Panc1 (cell line): ENCODE measurements at regions not wholly inside any gene's neighbourhood (a gene's known extent, or its start where the extent isn't known, plus 50 kb on each side); places are given as distances from the start of the nearest gene placed in this dataset.

Source experiments
- ATAC-seq: fragments of 200-7000 bp; cut with Tn5 transposase; 2 replicates; pipeline ENCODE4 v1.9.1; 2020; ENCODE audit warnings: mild to moderate bottlenecking, moderate library complexity
- BruUV-seq: library from RNA; stranded (reverse); fragments of 400-500 nt; replicated peaks from 2 replicates; lab custom pipeline; 2021; lab: Mats Ljungman, UMichigan
- CTCF ChIA-PET: fragments of 300-600 bp; sonication (Branson Sonifier 250); formaldehyde crosslinking; loops from one replicate; lab custom pipeline; 2022; ENCODE audit warnings: antibody characterized with exemption; lab: Charles Lee
- POLR2A ChIA-PET: fragments of 300-600 bp; sonication (Branson Sonifier 250); formaldehyde crosslinking; loops from one replicate; lab custom pipeline; 2022; ENCODE audit warnings: antibody characterized with exemption; lab: Charles Lee
- DNase-seq: peaks from one replicate; pipeline ENCODE4 v3.0.0-alpha.2; 2010; ENCODE audit warnings: low read depth, low spot score
- H3K27ac ChIP-seq: 2 replicates; pipeline ENCODE4 v1.5.1; 2011; ENCODE audit warnings: mild to moderate bottlenecking, low read length, inconsistent platforms
- H3K27me3 ChIP-seq: fragments of 200-500 bp; sonication (Bioruptor generic); 2 replicates; pipeline ENCODE4 v1.6.0; 2014; ENCODE audit warnings: low read length, inconsistent platforms; ENCODE audit not compliant: control insufficient read depth, insufficient read depth
- H3K36me3 ChIP-seq: fragments of 200-500 bp; sonication (Bioruptor generic); 2 replicates; pipeline ENCODE4 v1.5.1; 2014; ENCODE audit warnings: inconsistent platforms, mild to moderate bottlenecking, low read length, moderate library complexity; ENCODE audit not compliant: control insufficient read depth, insufficient read depth
- H3K4me1 ChIP-seq: 2 replicates; pipeline ENCODE4 v1.5.1; 2011; ENCODE audit warnings: inconsistent platforms, mild to moderate bottlenecking, low read length, moderate library complexity; ENCODE audit not compliant: control insufficient read depth, insufficient read depth
- H3K4me3 ChIP-seq, 2 experiments: 2 replicates each; pipeline ENCODE4 v1.5.1; 2011 to 2012; ENCODE audit warnings: low read depth in 2 of 2, low read length in 2 of 2, mild to moderate bottlenecking in 2 of 2, inconsistent platforms in 1 of 2, moderate library complexity in 1 of 2
- H3K9me3 ChIP-seq: fragments of 200-500 bp; sonication (Bioruptor generic); 2 replicates; pipeline ENCODE4 v1.5.1; 2014; ENCODE audit warnings: low read depth, mild to moderate bottlenecking, inconsistent platforms, low read length, moderate library complexity; ENCODE audit not compliant: control insufficient read depth, insufficient read depth
- CTCF ChIP-seq: fragments of 450-650 bp; IDR thresholded peaks from 2 replicates; pipeline ENCODE4 v1.5.1; 2017; ENCODE audit warnings: mild to moderate bottlenecking
- POLR2AphosphoS5 ChIP-seq: IDR thresholded peaks from 2 replicates; pipeline ENCODE4 v1.6.1; 2012; ENCODE audit warnings: mild to moderate bottlenecking, low read depth, low read length, moderate library complexity
- SIN3A ChIP-seq: IDR thresholded peaks from 2 replicates; pipeline ENCODE4 v1.6.1; 2012; ENCODE audit warnings: low read depth, mild to moderate bottlenecking, low read length, moderate library complexity, borderline replicate concordance; ENCODE audit not compliant: insufficient read depth
- TCF7L2 ChIP-seq: IDR thresholded peaks from 2 replicates; pipeline ENCODE4 v1.6.1; 2011; ENCODE audit warnings: mild to moderate bottlenecking, low read depth, low read length, inconsistent platforms
- in situ Hi-C: cut with HindIII; loops from 2 replicates; pipeline ENCODE4 v1.10.0; 2016; ENCODE audit warnings: low sequenced_read_pairs, low pct_unique_long_range_greater_than_20kb
- intact Hi-C: fragments of 100-400 bp; cut with micrococcal nuclease; formaldehyde crosslinking; loops from one replicate; pipeline ENCODE4 v1.10.0; 2022; ENCODE audit not compliant: unreplicated experiment
- TF ChIP-seq, protein P1 (sequence below), 2 experiments: IDR thresholded peaks; 2 replicates each; pipeline ENCODE4 v1.6.1; 2011 to 2012; ENCODE audit warnings: low read depth in 2 of 2, control low read depth in 1 of 2, low read length in 1 of 2, mild to moderate bottlenecking in 1 of 2, moderate library complexity in 1 of 2; ENCODE audit not compliant: insufficient read depth in 1 of 2

DNA sequence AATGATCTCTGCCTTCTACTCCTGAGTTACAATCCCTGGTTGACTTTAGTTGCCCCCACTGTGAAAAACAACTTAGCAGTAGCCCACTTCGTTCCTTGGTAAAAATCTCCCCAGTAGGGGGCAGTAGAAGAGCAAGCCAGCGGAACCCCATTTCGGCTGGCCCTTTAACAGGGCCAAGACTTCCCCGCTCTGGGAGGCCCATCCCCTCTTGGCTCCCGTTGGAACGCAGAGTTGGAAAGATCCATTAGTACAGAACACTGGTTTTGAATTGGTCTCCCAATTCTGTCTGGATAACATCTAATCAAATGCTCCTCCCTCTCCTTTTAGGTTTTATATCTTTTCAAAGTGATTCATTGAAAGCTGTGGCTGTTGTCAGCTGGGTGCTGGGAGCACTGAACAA, 1133.3 kb downstream of the BCL11B start:
- H3K36me3 ChIP-seq = no peaks in the 10 kb centered on the region
- in situ Hi-C loops = no loop called here
- H3K4me3 ChIP-seq = no peak overlapping the region
- no peaks in the 10 kb centered on the region for H3K9me3 ChIP-seq
- intact Hi-C loops = no loop called here
- ATAC-seq (no peak), DNase-seq (no peak)
- H3K27me3 ChIP-seq = no peaks in the 10 kb centered on the region; the same call in 1 of the 2 replicates
- no peak overlapping the region for H3K27ac ChIP-seq
- no TSS peak for BruUV-seq
- no peaks in the 10 kb centered on the region for H3K4me1 ChIP-seq
- POLR2A ChIA-PET = no interaction called here
- CTCF ChIA-PET = no interaction called here
- TF ChIP-seq CTCF = peak; percentile 61
- TF ChIP-seq TCF7L2 = no peak

- POLR2A ChIA-PET = interaction anchor here (0.5 kb wide), 1 partner anchor 89 kb away, joined by 4 read pairs; no protein-coding TSS in a partner anchor
- TF ChIP-seq POLR2AphosphoS5 (no peak), SIN3A (no peak), TCF7L2 (no peak), CTCF (no peak)
- TF ChIP-seq, protein P1, sequence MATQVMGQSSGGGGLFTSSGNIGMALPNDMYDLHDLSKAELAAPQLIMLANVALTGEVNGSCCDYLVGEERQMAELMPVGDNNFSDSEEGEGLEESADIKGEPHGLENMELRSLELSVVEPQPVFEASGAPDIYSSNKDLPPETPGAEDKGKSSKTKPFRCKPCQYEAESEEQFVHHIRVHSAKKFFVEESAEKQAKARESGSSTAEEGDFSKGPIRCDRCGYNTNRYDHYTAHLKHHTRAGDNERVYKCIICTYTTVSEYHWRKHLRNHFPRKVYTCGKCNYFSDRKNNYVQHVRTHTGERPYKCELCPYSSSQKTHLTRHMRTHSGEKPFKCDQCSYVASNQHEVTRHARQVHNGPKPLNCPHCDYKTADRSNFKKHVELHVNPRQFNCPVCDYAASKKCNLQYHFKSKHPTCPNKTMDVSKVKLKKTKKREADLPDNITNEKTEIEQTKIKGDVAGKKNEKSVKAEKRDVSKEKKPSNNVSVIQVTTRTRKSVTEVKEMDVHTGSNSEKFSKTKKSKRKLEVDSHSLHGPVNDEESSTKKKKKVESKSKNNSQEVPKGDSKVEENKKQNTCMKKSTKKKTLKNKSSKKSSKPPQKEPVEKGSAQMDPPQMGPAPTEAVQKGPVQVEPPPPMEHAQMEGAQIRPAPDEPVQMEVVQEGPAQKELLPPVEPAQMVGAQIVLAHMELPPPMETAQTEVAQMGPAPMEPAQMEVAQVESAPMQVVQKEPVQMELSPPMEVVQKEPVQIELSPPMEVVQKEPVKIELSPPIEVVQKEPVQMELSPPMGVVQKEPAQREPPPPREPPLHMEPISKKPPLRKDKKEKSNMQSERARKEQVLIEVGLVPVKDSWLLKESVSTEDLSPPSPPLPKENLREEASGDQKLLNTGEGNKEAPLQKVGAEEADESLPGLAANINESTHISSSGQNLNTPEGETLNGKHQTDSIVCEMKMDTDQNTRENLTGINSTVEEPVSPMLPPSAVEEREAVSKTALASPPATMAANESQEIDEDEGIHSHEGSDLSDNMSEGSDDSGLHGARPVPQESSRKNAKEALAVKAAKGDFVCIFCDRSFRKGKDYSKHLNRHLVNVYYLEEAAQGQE (IDR thresholded peaks at IDR 0.05; ENCODE audit: insufficient read depth in 1 of 2, low read depth in 2 of 2, low read length in 1 of 2) = no peak
- H3K27ac ChIP-seq = no peak overlapping the region
- H3K36me3 ChIP-seq = no peaks in the 10 kb centered on the region
- in situ Hi-C loops = no loop called here
- no peaks in the 10 kb centered on the region; the same call in 1 of the 2 replicates for H3K27me3 ChIP-seq
- intact Hi-C loops = no loop called here
- CTCF ChIA-PET = no interaction called here
- BruUV-seq = no TSS peak
- DNase-seq = no peak
- H3K4me1 ChIP-seq = no peaks in the 10 kb centered on the region
- H3K9me3 ChIP-seq = no peaks in the 10 kb centered on the region
- ATAC-seq = no peak
- H3K4me3 ChIP-seq = no peak overlapping the region
Measured at GRCh38 chr14:98140862-98141530, 1131.0 kb downstream of the BCL11B start.
